Spinal cord (tissue), 9 donors: ENCODE measurements at regions not wholly inside any gene's neighbourhood (a gene's known extent, or its start where the extent isn't known, plus 50 kb on each side); places are given as distances from the start of the nearest gene placed in this dataset.
A peak's percentile ranks its signal among the peaks of the same experiment; 100 is the strongest.

Source experiments
- DNase-seq, 6 donors: peaks; one replicate each; pipeline versions ENCODE4 v3.0.0 to v3.0.0-alpha.2; 2013 to 2015; ENCODE audit warnings: low spot score in 6 of 6, low read depth in 4 of 6
- H3K27ac ChIP-seq: one replicate; pipeline ENCODE4 v1.5.1; 2013; ENCODE audit warnings: low read depth, low read length, control low read depth
- H3K27me3 ChIP-seq: one replicate; pipeline ENCODE4 v1.6.1; 2013; ENCODE audit warnings: low read length; ENCODE audit not compliant: control insufficient read depth, insufficient read depth
- H3K36me3 ChIP-seq: one replicate; pipeline ENCODE4 v1.6.1; 2013; ENCODE audit warnings: low read length; ENCODE audit not compliant: control insufficient read depth, insufficient read depth
- H3K4me1 ChIP-seq: one replicate; pipeline ENCODE4 v1.6.1; 2013; ENCODE audit warnings: low read length; ENCODE audit not compliant: control insufficient read depth, insufficient read depth
- H3K4me3 ChIP-seq: one replicate; pipeline ENCODE4 v1.5.1; 2013; ENCODE audit warnings: low read depth, low read length, control low read depth
- H3K9me3 ChIP-seq: one replicate; pipeline ENCODE4 v1.6.1; 2013; ENCODE audit warnings: low read length; ENCODE audit not compliant: control insufficient read depth, insufficient read depth
- WGBS: methylation state at CpG from one replicate; pipeline ENCODE4 v1.1.5; 2013; ENCODE audit warnings: missing lambda C conversion rate; ENCODE audit not compliant: insufficient coverage; 5-methylcytosine and 5-hydroxymethylcytosine counted together
- donor health status: healthy.

- WGBS: no CpG with 5 or more reads among the region's 4 CpGs
- no peaks in the 10 kb centered on the region for H3K36me3 ChIP-seq
- peak overlapping the region; percentile 44 for H3K27ac ChIP-seq
- no peak overlapping the region for H3K4me3 ChIP-seq
- DNase-seq: peak in 3 of 6 donors; percentile 2 to 52 (median 6)
- no peaks in the 10 kb centered on the region for H3K9me3 ChIP-seq
- no peaks in the 10 kb centered on the region for H3K4me1 ChIP-seq
- peaks cover 15% of the 10 kb centered on the region for H3K27me3 ChIP-seq
Measured at GRCh38 chrX:13432414-13433297, 112.8 kb upstream of the ATXN3L start.

- Histone ChIP-seq H3K4me1 (no peaks in the 10 kb centered on the region), H3K9me3 (no peaks in the 10 kb centered on the region), H3K27me3 (peaks cover 6% of the 10 kb centered on the region), H3K36me3 (no peaks in the 10 kb centered on the region), H3K27ac (no peak overlapping the region), H3K4me3 (no peak overlapping the region)
- no peak for DNase-seq
- WGBS: 76% methylated on average over 5 of the region's 6 CpGs
Measured at GRCh38 chrX:13430136-13430827, 110.4 kb upstream of the ATXN3L start.

GRCh38 chrX:13428053-13428786 lies 108.4 kb upstream of the ATXN3L start:
- Histone ChIP-seq H3K27ac (no peak overlapping the region), H3K36me3 (no peaks in the 10 kb centered on the region), H3K27me3 (peaks cover 9% of the 10 kb centered on the region), H3K4me1 (no peaks in the 10 kb centered on the region), H3K9me3 (no peaks in the 10 kb centered on the region), H3K4me3 (no peak overlapping the region)
- no peak for DNase-seq
- 25% methylated on average over 1 of the region's 5 CpGs for WGBS

GRCh38 chrX:13427441-13428052 lies 107.7 kb upstream of the ATXN3L start:
- no peak overlapping the region for H3K4me3 ChIP-seq
- 67% methylated on average over 5 of the region's 5 CpGs for WGBS
- H3K27ac ChIP-seq: no peak overlapping the region
- no peaks in the 10 kb centered on the region for H3K4me1 ChIP-seq
- DNase-seq: no peak
- H3K27me3 ChIP-seq: peaks cover 9% of the 10 kb centered on the region
- no peaks in the 10 kb centered on the region for H3K9me3 ChIP-seq
- no peaks in the 10 kb centered on the region for H3K36me3 ChIP-seq

GRCh38 chrX:13420545-13421183 lies 100.8 kb upstream of the ATXN3L start:
- H3K36me3 ChIP-seq: no peaks in the 10 kb centered on the region
- no peak overlapping the region for H3K4me3 ChIP-seq
- no peaks in the 10 kb centered on the region for H3K9me3 ChIP-seq
- DNase-seq: no peak
- H3K27ac ChIP-seq: no peak overlapping the region
- H3K4me1 ChIP-seq: no peaks in the 10 kb centered on the region
- 75% methylated on average over 1 of the region's 4 CpGs for WGBS
- H3K27me3 ChIP-seq: peaks cover 27% of the 10 kb centered on the region

- DNase-seq: peak in 1 of 6 donors; percentile 26
- Histone ChIP-seq H3K27ac (no peak overlapping the region), H3K36me3 (no peaks in the 10 kb centered on the region), H3K4me3 (no peak overlapping the region), H3K4me1 (no peaks in the 10 kb centered on the region), H3K27me3 (peaks cover 27% of the 10 kb centered on the region), H3K9me3 (no peaks in the 10 kb centered on the region)
- WGBS: 60% methylated on average over 2 of the region's 9 CpGs
Measured at GRCh38 chrX:13419918-13420317, 100.1 kb upstream of the ATXN3L start.

GRCh38 chrX:13419276-13419675 lies 99.4 kb upstream of the ATXN3L start:
- Histone ChIP-seq H3K27me3 (peaks cover 26% of the 10 kb centered on the region), H3K27ac (no peak overlapping the region), H3K4me1 (no peaks in the 10 kb centered on the region), H3K9me3 (no peaks in the 10 kb centered on the region), H3K4me3 (no peak overlapping the region), H3K36me3 (no peaks in the 10 kb centered on the region)
- 75% methylated on average over 8 of the region's 9 CpGs for WGBS
- no peak for DNase-seq

GRCh38 chrX:13418126-13419097 lies 98.6 kb upstream of the ATXN3L start:
- H3K27ac ChIP-seq: no peak overlapping the region
- DNase-seq: peak in 1 of 6 donors; percentile 34
- H3K4me1 ChIP-seq: no peaks in the 10 kb centered on the region
- peaks cover 24% of the 10 kb centered on the region for H3K27me3 ChIP-seq
- WGBS: 67% methylated on average over 1 of the region's 8 CpGs
- H3K9me3 ChIP-seq: no peaks in the 10 kb centered on the region
- H3K36me3 ChIP-seq: no peaks in the 10 kb centered on the region
- H3K4me3 ChIP-seq: no peak overlapping the region
